Activated naive CD8-positive, alpha-beta T cell treated with anti-CD3 and anti-CD28 coated beads, Interleukin-2, amount 50 U/mL, for 24 hours (primary cell): ENCODE measurements at regions not wholly inside any gene's neighbourhood (a gene's known extent, or its start where the extent isn't known, plus 50 kb on each side); places are given as distances from the start of the nearest gene placed in this dataset.

Experiments
- ATAC-seq: fragments of 150-1000 bp; cut with Tn5 transposase; one replicate; pipeline ENCODE4 v1.10.0; 2021
- DNase-seq: peaks from one replicate; pipeline ENCODE4 v3.0.0; 2021
- H3K27ac Mint-ChIP-seq: one replicate; pipeline ENCODE4 v1.8.0; 2021; ENCODE audit warnings: mild to moderate bottlenecking, mixed read lengths
- H3K27me3 Mint-ChIP-seq: one replicate; pipeline ENCODE4 v1.8.0; 2021; ENCODE audit warnings: mixed read lengths
- H3K36me3 Mint-ChIP-seq: one replicate; pipeline ENCODE4 v1.8.0; 2021; ENCODE audit warnings: low read depth, mixed read lengths
- H3K4me1 Mint-ChIP-seq: one replicate; pipeline ENCODE4 v1.8.0; 2021; ENCODE audit warnings: mixed read lengths
- H3K4me3 Mint-ChIP-seq: one replicate; pipeline ENCODE4 v1.8.0; 2021; ENCODE audit warnings: mild to moderate bottlenecking, moderate library complexity, mixed read lengths
- H3K9me3 Mint-ChIP-seq: one replicate; pipeline ENCODE4 v1.8.0; 2021; ENCODE audit warnings: mixed read lengths

DNA sequence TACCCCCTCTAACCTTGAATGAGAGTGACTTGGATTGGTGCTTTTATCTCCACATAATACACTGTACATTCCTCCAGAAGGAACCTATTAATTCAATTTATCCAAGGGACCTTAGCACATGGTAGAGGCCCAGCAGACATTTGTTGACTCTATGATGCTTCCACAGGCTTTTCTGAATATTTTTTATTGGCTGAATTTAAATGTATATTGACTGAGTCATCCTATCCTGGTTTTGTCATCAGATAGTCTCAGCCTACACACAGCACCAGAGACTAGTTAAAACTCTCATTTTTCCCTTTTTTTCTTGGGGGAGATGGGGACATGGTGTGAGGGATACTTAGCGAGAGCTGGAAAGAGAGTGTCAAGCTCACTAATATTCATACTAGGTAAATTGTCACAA is 101.6 kb downstream of the LRRC30 start:
- H3K4me3 Mint-ChIP-seq: no peak overlapping the region
- DNase-seq: no peak
- H3K27ac Mint-ChIP-seq: no peak overlapping the region
- no peaks in the 10 kb centered on the region for H3K27me3 Mint-ChIP-seq
- no peak for ATAC-seq
- no peaks in the 10 kb centered on the region for H3K4me1 Mint-ChIP-seq
- no peaks in the 10 kb centered on the region for H3K36me3 Mint-ChIP-seq
- no peaks in the 10 kb centered on the region for H3K9me3 Mint-ChIP-seq

DNA sequence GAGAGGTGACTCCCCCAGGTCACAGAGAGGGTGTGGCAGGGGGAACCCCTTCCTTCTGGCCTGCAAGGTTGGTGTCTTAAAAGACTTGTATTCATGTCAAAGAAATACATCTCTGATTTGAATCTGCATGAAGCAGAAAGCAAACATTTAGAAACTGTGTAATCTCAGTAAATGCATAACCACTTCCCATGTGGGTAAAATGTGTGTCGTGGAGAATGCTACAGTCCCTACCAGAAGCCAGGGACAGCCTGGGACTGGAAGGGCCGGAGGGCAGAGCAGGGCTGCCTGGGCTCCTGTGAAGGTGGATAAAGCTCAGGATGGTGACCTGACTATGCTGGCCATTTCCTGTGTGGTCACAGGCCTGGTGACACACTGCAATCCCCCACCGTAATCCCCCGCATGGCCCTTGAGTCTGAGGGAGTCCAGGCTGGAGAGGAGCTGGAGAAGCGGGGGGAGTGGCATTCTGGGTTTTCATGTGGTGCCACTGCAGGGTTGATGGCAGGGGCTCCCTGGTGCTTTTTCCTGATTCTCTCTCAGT is 102.2 kb downstream of the LRRC30 start:
- ATAC-seq: no peak
- no peak overlapping the region for H3K4me3 Mint-ChIP-seq
- H3K9me3 Mint-ChIP-seq: no peaks in the 10 kb centered on the region
- H3K27me3 Mint-ChIP-seq: no peaks in the 10 kb centered on the region
- H3K4me1 Mint-ChIP-seq: no peaks in the 10 kb centered on the region
- H3K27ac Mint-ChIP-seq: no peak overlapping the region
- no peak for DNase-seq
- H3K36me3 Mint-ChIP-seq: no peaks in the 10 kb centered on the region

DNA sequence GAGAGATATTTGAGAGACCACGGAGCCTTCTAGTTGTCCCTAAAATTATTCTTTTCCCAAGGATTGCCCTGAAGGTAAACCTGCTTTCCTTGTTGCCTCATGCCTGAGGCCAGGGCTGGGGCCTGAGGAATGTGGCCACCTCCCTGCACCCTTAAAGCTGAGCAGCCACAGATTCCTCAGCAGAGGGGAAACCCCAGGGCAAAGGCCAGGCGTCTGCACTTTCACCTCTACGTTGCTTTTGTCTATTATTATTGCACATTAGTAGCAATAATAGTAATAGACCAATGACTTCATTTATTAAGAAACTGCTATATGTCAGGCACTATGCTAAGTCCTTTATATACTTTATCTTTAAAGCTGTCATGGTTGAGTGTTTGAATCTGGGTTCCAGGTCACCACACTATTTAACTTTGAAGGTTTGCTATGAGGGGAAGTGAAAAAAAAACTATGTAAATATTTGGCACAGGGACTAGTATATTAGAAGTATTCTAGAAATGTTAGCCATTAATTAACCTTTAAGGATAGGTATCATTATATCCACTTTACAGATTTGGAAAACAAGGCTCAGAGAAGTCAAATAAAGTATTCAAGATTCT is 104.2 kb downstream of the LRRC30 start:
- ATAC-seq: no peak
- Mint-ChIP-seq H3K4me3 (no peak overlapping the region), H3K27ac (no peak overlapping the region), H3K36me3 (no peaks in the 10 kb centered on the region), H3K27me3 (no peaks in the 10 kb centered on the region), H3K4me1 (no peaks in the 10 kb centered on the region), H3K9me3 (no peaks in the 10 kb centered on the region)
- DNase-seq: no peak

DNA sequence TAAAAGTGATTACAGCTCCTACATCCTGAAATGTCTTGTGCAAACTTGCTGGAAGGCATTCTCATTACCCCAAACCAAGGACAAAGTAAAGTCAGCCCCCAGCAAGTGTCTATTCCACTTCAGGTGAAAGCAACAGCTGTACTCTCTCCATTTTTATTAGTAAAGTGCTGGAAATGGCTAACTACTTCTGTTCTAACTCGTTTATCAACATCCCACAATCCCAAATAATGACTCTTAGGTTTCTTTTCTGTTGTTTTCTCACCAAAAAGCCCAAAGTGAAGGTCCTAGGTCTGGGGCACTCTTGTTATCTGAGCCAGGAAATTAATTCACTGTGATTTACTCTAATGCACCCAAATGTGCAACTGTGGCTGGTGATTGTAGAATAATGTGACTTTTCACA is 105.7 kb downstream of the LRRC30 start:
- DNase-seq: no peak
- Mint-ChIP-seq H3K4me1 (no peaks in the 10 kb centered on the region), H3K4me3 (no peak overlapping the region), H3K9me3 (no peaks in the 10 kb centered on the region), H3K27ac (no peak overlapping the region), H3K27me3 (no peaks in the 10 kb centered on the region), H3K36me3 (no peaks in the 10 kb centered on the region)
- no peak for ATAC-seq

DNA sequence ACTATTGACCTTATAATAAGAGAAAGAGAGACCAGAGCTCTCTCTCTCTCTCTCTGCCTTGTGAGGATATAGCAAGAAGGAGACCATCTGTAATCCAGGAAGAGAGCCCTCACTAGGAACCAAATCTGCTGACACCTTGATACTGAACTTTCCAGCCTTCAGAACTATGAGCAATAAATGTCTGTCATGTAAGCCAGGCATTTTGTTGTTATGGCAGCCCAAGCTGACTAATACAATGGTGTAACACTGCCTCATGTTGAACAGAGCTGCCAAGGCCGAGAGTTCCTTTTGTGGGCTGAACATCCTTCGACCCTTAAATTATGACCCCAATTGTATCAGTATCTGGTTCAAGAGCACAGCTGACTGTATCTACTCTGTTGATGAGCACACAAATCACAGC is 108.0 kb downstream of the LRRC30 start:
- H3K4me1 Mint-ChIP-seq: no peaks in the 10 kb centered on the region
- H3K27me3 Mint-ChIP-seq: no peaks in the 10 kb centered on the region
- ATAC-seq (no peak), DNase-seq (no peak)
- no peaks in the 10 kb centered on the region for H3K36me3 Mint-ChIP-seq
- no peak overlapping the region for H3K4me3 Mint-ChIP-seq
- peaks cover 4% of the 10 kb centered on the region for H3K9me3 Mint-ChIP-seq
- H3K27ac Mint-ChIP-seq: no peak overlapping the region

DNA sequence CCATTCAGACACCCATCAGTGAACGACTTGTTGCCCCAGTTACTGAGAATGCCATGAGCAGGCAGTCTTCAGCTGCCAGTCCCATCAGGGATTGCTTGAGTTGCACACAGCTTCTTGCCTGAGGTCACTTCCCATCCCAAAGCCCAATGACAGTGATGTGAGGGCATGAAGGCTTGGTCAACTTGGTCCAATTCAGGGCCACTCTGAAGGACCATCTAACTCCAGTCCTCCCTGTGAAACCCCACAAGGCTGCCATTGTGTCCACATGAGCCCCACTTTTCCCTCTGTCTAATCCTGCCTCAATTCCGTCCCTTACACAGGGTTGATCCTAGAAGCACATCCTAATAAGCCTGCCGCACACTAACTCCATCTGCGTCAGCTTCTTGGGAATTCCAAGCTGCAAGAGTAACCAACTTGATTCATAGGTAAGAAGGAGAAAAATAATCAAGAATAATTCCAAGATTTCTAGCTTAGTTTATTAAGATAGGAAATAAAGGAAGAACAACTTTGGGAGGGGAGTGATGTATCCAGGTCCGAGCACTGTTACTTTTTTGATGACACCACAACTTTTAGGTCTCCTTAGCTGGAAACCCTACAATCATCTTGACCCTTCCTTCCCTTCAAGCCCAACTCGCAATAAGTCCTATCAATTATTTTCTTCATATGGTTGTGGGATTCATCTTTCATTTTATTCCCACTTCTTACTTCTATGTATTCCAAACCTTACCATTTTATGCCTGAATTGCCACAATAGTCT is 110.9 kb downstream of the LRRC30 start:
- Mint-ChIP-seq H3K4me1 (no peaks in the 10 kb centered on the region), H3K36me3 (no peaks in the 10 kb centered on the region), H3K27me3 (no peaks in the 10 kb centered on the region), H3K9me3 (peaks cover 4% of the 10 kb centered on the region), H3K4me3 (no peak overlapping the region), H3K27ac (no peak overlapping the region)
- no peak for DNase-seq
- ATAC-seq: no peak

DNA sequence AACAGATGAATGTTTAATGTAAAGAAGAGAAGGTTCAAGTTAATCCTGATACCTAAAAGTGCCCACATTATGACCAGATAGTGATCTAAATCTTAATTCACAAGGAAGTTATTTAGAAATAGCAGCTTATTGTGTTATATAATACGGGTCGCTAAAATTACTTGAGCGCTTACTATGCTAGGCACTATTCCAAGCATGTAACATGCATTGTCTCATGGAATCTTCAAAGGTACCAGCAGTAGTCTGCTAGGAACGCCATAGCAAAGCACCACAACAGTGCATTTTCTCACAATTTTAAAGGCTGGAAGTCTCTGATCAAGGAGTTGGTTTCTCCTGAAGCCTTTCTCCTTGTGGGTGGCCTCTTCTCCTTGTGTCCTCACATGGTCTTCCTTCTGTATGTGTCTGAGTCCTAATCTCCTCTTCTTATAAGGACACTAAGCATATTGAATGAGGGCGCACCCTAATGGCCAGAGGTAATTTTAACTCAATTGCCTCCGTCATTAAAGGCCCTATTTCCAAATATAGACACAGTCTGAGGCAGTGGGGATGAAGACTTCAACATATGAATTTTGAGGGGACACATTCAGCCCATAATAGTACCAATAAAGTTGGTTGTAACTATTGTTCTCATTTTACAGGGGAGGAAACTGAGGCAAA is 118.4 kb downstream of the LRRC30 start:
- no peaks in the 10 kb centered on the region for H3K4me1 Mint-ChIP-seq
- no peaks in the 10 kb centered on the region for H3K27me3 Mint-ChIP-seq
- no peak overlapping the region for H3K27ac Mint-ChIP-seq
- H3K9me3 Mint-ChIP-seq: peaks cover 3% of the 10 kb centered on the region
- ATAC-seq (no peak), DNase-seq (no peak)
- H3K36me3 Mint-ChIP-seq: no peaks in the 10 kb centered on the region
- no peak overlapping the region for H3K4me3 Mint-ChIP-seq

DNA sequence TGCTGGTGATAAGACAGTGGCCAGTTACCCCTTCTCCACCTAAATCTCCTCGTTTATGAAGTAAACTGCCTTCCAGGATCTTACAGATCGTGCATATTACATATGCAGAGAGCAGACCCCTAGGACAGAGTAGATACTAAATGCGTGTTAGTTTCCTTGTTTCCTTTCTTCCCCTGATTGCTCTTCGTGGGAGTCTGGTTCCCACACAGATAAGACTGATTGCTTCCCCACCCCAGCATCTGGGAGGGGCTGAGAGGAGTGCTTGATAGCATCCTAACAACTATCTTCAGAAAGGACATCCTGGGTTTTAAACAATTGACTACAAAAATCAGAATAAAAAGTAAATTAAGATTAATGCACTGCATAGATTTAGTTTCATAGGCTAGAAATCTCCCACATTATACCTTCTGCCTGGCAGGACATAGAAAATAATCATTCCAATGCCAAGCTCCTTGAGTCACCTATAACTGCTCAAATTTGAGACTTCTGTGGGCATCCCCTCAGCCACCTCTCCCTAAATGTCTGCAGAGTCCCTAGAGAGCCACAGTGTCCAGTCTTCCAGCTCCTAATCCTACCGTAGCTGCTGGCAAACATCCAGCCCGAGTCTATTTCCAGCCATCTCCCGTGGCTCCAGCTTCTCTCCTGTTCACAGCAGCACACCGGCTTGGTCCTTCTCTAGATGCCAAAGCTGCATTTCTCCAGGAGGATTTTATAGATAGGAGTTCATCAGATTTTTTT is 128.3 kb downstream of the LRRC30 start:
- Mint-ChIP-seq H3K9me3 (no peaks in the 10 kb centered on the region), H3K4me3 (no peak overlapping the region), H3K36me3 (no peaks in the 10 kb centered on the region), H3K4me1 (no peaks in the 10 kb centered on the region), H3K27me3 (no peaks in the 10 kb centered on the region), H3K27ac (no peak overlapping the region)
- ATAC-seq (no peak), DNase-seq (no peak)

DNA sequence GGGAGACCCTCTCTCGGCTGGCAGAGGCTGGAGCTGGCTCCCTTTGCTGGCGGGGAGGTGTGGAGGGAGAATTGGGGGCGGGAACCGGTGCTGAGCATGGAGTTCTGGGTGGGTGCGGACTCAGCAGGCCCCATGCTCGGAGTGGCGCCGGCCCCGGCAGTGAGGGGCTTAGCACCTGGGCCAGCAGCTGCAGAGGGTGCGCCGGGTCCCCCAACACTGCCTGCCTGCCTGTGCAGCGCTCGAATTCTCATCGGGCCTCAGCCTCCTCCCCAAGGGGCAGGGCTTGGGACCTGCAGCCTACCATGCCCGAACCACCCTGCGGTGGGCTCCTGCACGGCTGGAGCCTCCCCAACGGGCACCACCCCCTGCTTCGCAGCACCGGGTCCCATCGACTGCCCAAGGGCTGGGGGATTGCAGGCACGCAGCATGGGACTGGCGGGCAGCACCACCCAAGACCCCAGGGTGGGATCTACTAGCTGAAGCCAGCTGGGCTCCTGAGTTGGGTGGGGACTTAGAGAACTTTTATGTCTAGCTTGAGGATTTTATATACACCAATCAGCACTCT is 129.8 kb downstream of the LRRC30 start:
- H3K27me3 Mint-ChIP-seq: no peaks in the 10 kb centered on the region
- no peaks in the 10 kb centered on the region for H3K4me1 Mint-ChIP-seq
- peaks cover 4% of the 10 kb centered on the region for H3K9me3 Mint-ChIP-seq
- H3K36me3 Mint-ChIP-seq: no peaks in the 10 kb centered on the region
- ATAC-seq (no peak), DNase-seq (no peak)
- H3K4me3 Mint-ChIP-seq: no peak overlapping the region
- no peak overlapping the region for H3K27ac Mint-ChIP-seq

DNA sequence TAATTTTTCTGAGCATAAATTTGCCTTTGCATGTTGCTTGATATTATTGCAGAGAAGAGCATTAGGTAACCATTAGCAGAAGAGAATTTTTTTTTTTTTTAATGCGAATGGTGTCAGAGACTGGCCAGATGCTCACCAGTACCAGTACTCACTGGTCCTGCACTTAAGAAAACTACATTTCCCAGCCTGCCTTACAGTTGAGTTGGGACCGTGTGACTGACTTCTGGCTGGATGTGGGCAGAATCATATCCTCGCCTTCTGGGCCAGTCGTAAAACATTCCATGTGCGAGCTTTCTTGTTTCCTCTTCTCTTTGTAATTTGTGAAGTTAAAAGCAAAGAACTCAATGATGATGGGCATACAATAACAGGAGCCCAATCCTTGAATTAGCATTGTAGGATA is 132.4 kb downstream of the LRRC30 start:
- H3K27ac Mint-ChIP-seq: no peak overlapping the region
- H3K27me3 Mint-ChIP-seq: no peaks in the 10 kb centered on the region
- ATAC-seq: no peak
- no peaks in the 10 kb centered on the region for H3K36me3 Mint-ChIP-seq
- H3K4me1 Mint-ChIP-seq: no peaks in the 10 kb centered on the region
- DNase-seq: no peak
- H3K4me3 Mint-ChIP-seq: no peak overlapping the region
- H3K9me3 Mint-ChIP-seq: peaks cover 4% of the 10 kb centered on the region

DNA sequence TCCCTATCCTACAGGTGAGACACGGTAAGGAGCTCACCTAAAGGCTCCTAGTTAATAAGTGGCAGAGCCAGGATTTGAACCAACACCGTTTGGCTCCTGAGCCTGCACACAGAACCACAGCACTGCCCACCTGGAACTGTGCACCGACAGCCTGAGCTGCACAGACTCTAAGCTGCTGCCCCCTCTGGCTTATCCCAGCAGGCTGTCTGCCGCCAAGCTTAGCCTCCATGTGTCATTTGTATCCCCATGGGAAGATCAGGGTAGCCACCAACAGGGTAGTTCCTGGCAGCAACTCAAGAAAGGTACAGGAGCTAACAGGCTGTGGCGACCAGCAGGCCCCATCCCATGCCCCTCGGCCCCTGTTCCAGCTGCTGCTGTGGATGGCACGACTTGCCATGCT is 135.7 kb downstream of the LRRC30 start:
- Mint-ChIP-seq H3K4me1 (peaks cover 5% of the 10 kb centered on the region), H3K27me3 (no peaks in the 10 kb centered on the region), H3K36me3 (no peaks in the 10 kb centered on the region)

DNA sequence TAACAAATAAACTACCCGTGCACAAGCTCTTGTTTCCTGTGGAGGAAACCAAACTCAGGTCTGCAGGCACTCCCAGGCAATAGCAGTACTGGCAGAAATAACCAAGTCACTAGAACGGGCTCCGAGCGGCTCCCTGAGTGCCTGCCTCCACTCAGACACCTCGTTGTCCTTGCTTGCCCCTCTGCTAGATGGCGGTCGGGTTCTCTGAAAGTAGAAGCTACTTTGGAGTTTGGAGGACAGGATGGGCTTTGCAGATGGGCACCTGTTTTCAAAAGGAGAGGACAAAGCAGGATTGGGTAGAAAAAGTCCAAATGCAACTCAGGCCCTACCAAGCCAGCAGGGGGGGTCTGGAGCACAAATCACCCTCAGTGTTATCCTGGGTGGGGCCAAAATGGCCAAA is 136.4 kb downstream of the LRRC30 start:
- Mint-ChIP-seq H3K4me1 (peaks cover 5% of the 10 kb centered on the region), H3K4me3 (no peak overlapping the region), H3K9me3 (peaks cover 4% of the 10 kb centered on the region), H3K36me3 (no peaks in the 10 kb centered on the region), H3K27me3 (no peaks in the 10 kb centered on the region), H3K27ac (no peak overlapping the region)
- DNase-seq: no peak
- no peak for ATAC-seq

More for the DNA sequence above, 135.7 kb downstream of the LRRC30 start:
- no peak for DNase-seq
- peaks cover 4% of the 10 kb centered on the region for H3K9me3 Mint-ChIP-seq
- H3K27ac Mint-ChIP-seq: no peak overlapping the region
- ATAC-seq: no peak
- no peak overlapping the region for H3K4me3 Mint-ChIP-seq

DNA sequence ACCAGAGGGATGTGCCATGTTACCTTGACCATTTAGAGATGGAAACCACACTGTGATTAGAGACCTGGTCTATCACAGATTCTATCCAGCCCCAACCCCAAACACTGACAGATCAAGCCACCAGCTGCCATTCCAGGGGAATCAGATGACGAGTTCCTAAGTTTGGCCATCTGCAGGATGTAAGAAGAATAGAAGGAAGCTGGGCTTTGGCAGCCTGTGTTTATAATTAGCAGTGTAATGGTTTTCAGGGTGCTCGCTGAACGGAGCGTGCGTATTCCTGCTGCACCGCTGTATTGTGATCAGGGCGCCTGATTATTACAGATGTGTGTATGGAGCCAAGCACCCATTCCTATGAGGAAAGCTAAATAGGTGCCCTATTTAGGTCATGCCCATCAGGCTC is 138.1 kb downstream of the LRRC30 start:
- DNase-seq (no peak), ATAC-seq (no peak)
- peaks cover 5% of the 10 kb centered on the region for H3K4me1 Mint-ChIP-seq
- H3K36me3 Mint-ChIP-seq: no peaks in the 10 kb centered on the region
- no peak overlapping the region for H3K4me3 Mint-ChIP-seq
- peaks cover 4% of the 10 kb centered on the region for H3K9me3 Mint-ChIP-seq
- H3K27ac Mint-ChIP-seq: no peak overlapping the region
- H3K27me3 Mint-ChIP-seq: no peaks in the 10 kb centered on the region

DNA sequence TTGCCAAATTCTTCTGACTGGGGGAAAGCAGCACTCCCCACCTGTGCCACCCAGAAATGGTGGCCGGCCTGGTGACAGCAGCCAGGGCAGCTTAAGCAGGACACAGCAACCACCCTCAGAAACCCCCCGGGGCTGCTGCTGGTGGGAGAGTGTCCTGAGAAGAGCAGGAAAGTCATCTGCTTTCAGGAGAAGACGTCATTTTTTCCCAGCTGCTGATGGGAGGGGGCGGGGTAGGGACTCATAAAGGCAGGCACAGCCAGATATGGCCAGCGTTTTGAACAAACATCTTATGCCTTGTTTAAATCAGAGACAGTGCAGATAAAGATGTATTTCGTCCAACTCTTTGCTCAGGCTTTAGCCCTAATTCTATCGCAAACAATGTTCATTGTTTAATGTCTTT is 139.5 kb downstream of the LRRC30 start:
- Mint-ChIP-seq H3K4me3 (no peak overlapping the region), H3K36me3 (no peaks in the 10 kb centered on the region), H3K9me3 (peaks cover 7% of the 10 kb centered on the region), H3K27ac (no peak overlapping the region), H3K4me1 (peaks cover 5% of the 10 kb centered on the region), H3K27me3 (no peaks in the 10 kb centered on the region)
- DNase-seq: no peak
- ATAC-seq: no peak
